ENCODE measurements at regions not wholly inside any gene's neighbourhood (a gene's known extent, or its start where the extent isn't known, plus 50 kb on each side); places are given as distances from the start of the nearest gene placed in this dataset.

DNA sequence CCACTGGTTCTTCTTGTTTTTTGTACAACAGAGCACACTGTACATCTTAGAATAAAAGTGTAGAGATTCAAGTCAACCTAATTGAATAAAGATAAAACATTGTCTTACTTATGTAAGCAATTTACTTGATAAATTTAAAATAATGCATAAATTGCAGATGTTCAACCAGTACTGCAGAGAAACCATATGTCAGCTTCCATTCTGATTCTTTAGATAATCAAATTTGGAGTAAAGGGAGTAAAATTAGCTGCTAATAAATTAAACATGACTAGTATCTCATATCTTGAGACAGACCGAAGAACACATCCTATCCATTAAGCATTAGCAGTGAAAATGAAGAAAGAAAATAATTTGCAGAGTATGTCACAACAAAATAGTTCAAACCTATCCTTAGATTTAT, 261.2 kb downstream of the GASK1B start (continued):
- TF ChIP-seq ZNF791 (tag by site-specific recombination; IDR thresholded peaks at IDR 0.05) = no peak
- TF ChIP-seq, protein P1, sequence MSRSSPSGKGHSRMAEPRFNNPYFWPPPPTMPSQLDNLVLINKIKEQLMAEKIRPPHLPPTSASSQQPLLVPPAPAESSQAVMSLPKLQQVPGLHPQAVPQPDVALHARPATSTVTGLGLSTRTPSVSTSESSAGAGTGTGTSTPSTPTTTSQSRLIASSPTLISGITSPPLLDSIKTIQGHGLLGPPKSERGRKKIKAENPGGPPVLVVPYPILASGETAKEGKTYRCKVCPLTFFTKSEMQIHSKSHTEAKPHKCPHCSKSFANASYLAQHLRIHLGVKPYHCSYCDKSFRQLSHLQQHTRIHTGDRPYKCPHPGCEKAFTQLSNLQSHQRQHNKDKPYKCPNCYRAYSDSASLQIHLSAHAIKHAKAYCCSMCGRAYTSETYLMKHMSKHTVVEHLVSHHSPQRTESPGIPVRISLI (tag by site-specific recombination; IDR thresholded peaks at IDR 0.05) = no peak
- no peak for TF ChIP-seq ZIC2 (tag by site-specific recombination; IDR thresholded peaks at IDR 0.05)
- no peak for TF ChIP-seq ZNF48 (tag by site-specific recombination; IDR thresholded peaks at IDR 0.05)
- TF ChIP-seq ZNF157 (tag by site-specific recombination; IDR thresholded peaks at IDR 0.05) = no peak
- no peak for TF ChIP-seq BCL11B (tag by site-specific recombination; IDR thresholded peaks at IDR 0.05; ENCODE audit: low read depth)
- no peak for TF ChIP-seq HOXD13 (CRISPR knock-in tag; IDR thresholded peaks at IDR 0.05; ENCODE audit: borderline replicate concordance)

DNA sequence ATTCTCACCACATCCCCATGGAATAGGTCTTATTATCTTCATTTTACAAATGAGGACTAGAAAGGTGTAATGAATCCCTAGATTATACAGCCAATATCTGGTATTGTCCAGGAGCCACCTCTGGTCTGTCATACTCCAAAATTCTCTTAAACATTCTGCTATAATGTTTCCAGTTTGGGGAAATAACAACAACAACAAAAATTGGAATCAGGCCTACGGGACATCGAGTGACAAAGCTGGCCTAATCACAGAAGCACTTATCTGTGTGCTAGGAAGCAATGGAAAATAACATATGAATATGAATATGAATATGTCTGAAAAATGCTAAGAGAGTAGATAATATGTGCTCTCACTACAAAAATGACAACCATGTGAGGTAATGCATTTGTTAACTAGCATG, 264.1 kb downstream of the GASK1B start:
- no peaks in the 10 kb centered on the region for H3K9me3 ChIP-seq (ENCODE audit: control insufficient read depth, insufficient read depth, low read depth, low read length)
- no peak for TF ChIP-seq HOXC10 (CRISPR knock-in tag; IDR thresholded peaks at IDR 0.05)
- TF ChIP-seq GLI4 (tag by site-specific recombination; IDR thresholded peaks at IDR 0.05) = no peak
- TF ChIP-seq, protein P2, sequence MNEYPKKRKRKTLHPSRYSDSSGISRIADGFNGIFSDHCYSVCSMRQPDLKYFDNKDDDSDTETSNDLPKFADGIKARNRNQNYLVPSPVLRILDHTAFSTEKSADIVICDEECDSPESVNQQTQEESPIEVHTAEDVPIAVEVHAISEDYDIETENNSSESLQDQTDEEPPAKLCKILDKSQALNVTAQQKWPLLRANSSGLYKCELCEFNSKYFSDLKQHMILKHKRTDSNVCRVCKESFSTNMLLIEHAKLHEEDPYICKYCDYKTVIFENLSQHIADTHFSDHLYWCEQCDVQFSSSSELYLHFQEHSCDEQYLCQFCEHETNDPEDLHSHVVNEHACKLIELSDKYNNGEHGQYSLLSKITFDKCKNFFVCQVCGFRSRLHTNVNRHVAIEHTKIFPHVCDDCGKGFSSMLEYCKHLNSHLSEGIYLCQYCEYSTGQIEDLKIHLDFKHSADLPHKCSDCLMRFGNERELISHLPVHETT (tag by site-specific recombination; IDR thresholded peaks at IDR 0.05) = no peak
- H3K27ac ChIP-seq (ENCODE audit: extremely low read depth, low read depth, low read length) = no peak overlapping the region
- CTCF ChIA-PET = no interaction called here
- H3K4me1 ChIP-seq (ENCODE audit: control insufficient read depth, insufficient read depth, low read length) = no peaks in the 10 kb centered on the region
- no peak overlapping the region for H3K4me3 ChIP-seq (ENCODE audit: low read depth, low read length)
- no peaks in the 10 kb centered on the region for H3K36me3 ChIP-seq (ENCODE audit: control insufficient read depth in 2 of 2, insufficient read depth in 1 of 2, low read length in 2 of 2)
- POLR2A ChIA-PET = no interaction called here

DNA sequence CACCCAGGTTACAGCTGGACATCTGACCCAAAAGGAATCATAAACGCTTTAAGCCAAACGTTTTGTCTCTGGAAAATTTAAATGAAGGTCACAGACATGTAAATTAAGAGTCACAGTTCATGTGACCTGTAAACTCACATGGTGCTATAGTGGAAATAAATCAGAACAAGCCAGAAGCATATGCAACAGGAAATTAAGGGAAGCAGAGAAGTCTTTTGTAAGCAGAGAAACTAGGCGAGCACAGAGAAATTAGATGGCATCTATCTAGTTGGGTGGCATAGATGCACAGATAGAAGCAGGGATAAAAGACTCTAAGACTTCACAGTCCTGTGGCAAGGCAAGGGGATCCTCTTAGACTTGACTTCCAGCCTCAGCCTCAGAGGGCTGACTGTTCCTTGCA, 264.8 kb downstream of the GASK1B start:
- CTCF ChIA-PET = no interaction called here

More for the DNA sequence above, 264.8 kb downstream of the GASK1B start:
- H3K4me3 ChIP-seq (ENCODE audit: low read depth, low read length) = no peak overlapping the region
- H3K4me1 ChIP-seq (ENCODE audit: control insufficient read depth, insufficient read depth, low read length) = no peaks in the 10 kb centered on the region
- no peaks in the 10 kb centered on the region for H3K36me3 ChIP-seq (ENCODE audit: control insufficient read depth in 2 of 2, insufficient read depth in 1 of 2, low read length in 2 of 2)
- no peaks in the 10 kb centered on the region for H3K9me3 ChIP-seq (ENCODE audit: control insufficient read depth, insufficient read depth, low read depth, low read length)
- H3K27ac ChIP-seq (ENCODE audit: extremely low read depth, low read depth, low read length) = no peak overlapping the region
- no peak for TF ChIP-seq REPIN1 (tag by site-specific recombination; IDR thresholded peaks at IDR 0.05; ENCODE audit: low read depth)
- no peak for TF ChIP-seq ZNF404 (tag by site-specific recombination; IDR thresholded peaks at IDR 0.05)
- TF ChIP-seq ZNF311 (tag by site-specific recombination; IDR thresholded peaks at IDR 0.05; ENCODE audit: borderline replicate concordance) = no peak
- TF ChIP-seq, protein P3, sequence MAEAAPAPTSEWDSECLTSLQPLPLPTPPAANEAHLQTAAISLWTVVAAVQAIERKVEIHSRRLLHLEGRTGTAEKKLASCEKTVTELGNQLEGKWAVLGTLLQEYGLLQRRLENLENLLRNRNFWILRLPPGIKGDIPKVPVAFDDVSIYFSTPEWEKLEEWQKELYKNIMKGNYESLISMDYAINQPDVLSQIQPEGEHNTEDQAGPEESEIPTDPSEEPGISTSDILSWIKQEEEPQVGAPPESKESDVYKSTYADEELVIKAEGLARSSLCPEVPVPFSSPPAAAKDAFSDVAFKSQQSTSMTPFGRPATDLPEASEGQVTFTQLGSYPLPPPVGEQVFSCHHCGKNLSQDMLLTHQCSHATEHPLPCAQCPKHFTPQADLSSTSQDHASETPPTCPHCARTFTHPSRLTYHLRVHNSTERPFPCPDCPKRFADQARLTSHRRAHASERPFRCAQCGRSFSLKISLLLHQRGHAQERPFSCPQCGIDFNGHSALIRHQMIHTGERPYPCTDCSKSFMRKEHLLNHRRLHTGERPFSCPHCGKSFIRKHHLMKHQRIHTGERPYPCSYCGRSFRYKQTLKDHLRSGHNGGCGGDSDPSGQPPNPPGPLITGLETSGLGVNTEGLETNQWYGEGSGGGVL (tag by site-specific recombination; IDR thresholded peaks at IDR 0.05) = no peak
- TF ChIP-seq, protein P4, sequence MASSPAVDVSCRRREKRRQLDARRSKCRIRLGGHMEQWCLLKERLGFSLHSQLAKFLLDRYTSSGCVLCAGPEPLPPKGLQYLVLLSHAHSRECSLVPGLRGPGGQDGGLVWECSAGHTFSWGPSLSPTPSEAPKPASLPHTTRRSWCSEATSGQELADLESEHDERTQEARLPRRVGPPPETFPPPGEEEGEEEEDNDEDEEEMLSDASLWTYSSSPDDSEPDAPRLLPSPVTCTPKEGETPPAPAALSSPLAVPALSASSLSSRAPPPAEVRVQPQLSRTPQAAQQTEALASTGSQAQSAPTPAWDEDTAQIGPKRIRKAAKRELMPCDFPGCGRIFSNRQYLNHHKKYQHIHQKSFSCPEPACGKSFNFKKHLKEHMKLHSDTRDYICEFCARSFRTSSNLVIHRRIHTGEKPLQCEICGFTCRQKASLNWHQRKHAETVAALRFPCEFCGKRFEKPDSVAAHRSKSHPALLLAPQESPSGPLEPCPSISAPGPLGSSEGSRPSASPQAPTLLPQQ (tag by site-specific recombination; IDR thresholded peaks at IDR 0.05) = no peak
- TF ChIP-seq ZSCAN30 (tag by site-specific recombination; IDR thresholded peaks at IDR 0.05) = no peak
- POLR2A ChIA-PET = no interaction called here
